Adrenal gland (tissue), 9 donors: ENCODE measurements at regions not wholly inside any gene's neighbourhood (a gene's known extent, or its start where the extent isn't known, plus 50 kb on each side); places are given as distances from the start of the nearest gene placed in this dataset.

Experiments
- DNase-seq, 7 donors: peaks; one replicate each; pipeline ENCODE4 v3.0.0-alpha.2; 2019 to 2020
- H3K27ac ChIP-seq, 5 donors: fragments of 200-600 bp; sonication (generic) in 4 of 5; 1 replicate in 3 of 5; 2 replicates in 2 of 5; pipeline versions ENCODE4 v1.5.1 to v1.8.0; 2016 to 2020; ENCODE audit warnings: mild to moderate bottlenecking in 1 of 5
- H3K27me3 ChIP-seq: fragments of 200-600 bp; 2 replicates; pipeline ENCODE4 v1.8.0; 2021
- H3K36me3 ChIP-seq, 2 donors: fragments of 200-600 bp; replicated peaks in 1 of 2; 1 replicate in 1 of 2; 2 replicates in 1 of 2; pipeline versions ENCODE4 v1.5.1 to v1.8.0; 2018 to 2022
- H3K4me1 ChIP-seq, 2 donors: fragments of 200-600 bp; replicated peaks in 1 of 2; 1 replicate in 1 of 2; 2 replicates in 1 of 2; pipeline versions ENCODE4 v1.5.1 to v1.8.0; 2018 to 2021
- H3K4me3 ChIP-seq, 4 donors: fragments of 200-600 bp; sonication (generic) in 3 of 4; one replicate each; pipeline ENCODE4 v1.5.1; 2016 to 2018
- H3K9me3 ChIP-seq, 3 donors: fragments of 200-600 bp; sonication (generic) in 1 of 3; replicated peaks in 1 of 3; 1 replicate in 2 of 3; 2 replicates in 1 of 3; pipeline versions ENCODE4 v1.5.1 to v1.8.0; 2016 to 2021
- CTCF ChIP-seq, 6 experiments: fragments of 450-650 bp in 4 of 6; fragments of 200-600 bp in 2 of 6; sonication (generic) in 1 of 6; IDR thresholded peaks; 1 replicate in 5 of 6; 2 replicates in 1 of 6; pipeline versions ENCODE4 v1.5.1 to v1.8.0; 2016 to 2021; ENCODE audit warnings: antibody characterized with exemption in 6 of 6, mild to moderate bottlenecking in 2 of 6, moderate library complexity in 1 of 6
- POLR2A ChIP-seq, 2 donors: fragments of 450-650 bp; IDR thresholded peaks; one replicate each; pipeline ENCODE4 v1.6.1; 2017; ENCODE audit warnings: antibody characterized with exemption in 2 of 2, mild to moderate bottlenecking in 2 of 2, moderate library complexity in 1 of 2
- WGBS, 4 donors: extraction: QIAGEN DNeasy Blood & Tissue Kit in 2 of 4; methylation state at CpG; one replicate each; pipeline versions ENCODE4 v1.1.5 to v1.1.7; 2013 to 2017; 5-methylcytosine and 5-hydroxymethylcytosine counted together
- intact Hi-C, 2 donors: fragments of 100-400 bp; cut with DNase I; formaldehyde crosslinking; loops; one replicate each; pipeline versions ENCODE4 v1.14.1 to v1.15.0; 2022 to 2023
- donor health status: healthy with polysubstance abuse.
- donor health status: Bipolar disorder and iron deficiency.
- donor health status: DM: yes; HTN: yes; CAD: no.
- donor health status: DM: no; HTN: no; CAD: no.
- donor health status: DM: no; HTN: no; CAD: no.

GRCh38 chr4:177791188-177791587 lies 349.0 kb upstream of the AGA start:
- Histone ChIP-seq H3K36me3 (no peaks in the 10 kb centered on the region), H3K4me3 (no peak overlapping the region), H3K9me3 (no peaks in the 10 kb centered on the region), H3K4me1 (no peaks in the 10 kb centered on the region), H3K27ac (no peak overlapping the region), H3K27me3 (no peaks in the 10 kb centered on the region)
- no peak for DNase-seq
- intact Hi-C loops = no loop called here
- TF ChIP-seq CTCF (IDR thresholded peaks at IDR 0.05) = no peak
- TF ChIP-seq POLR2A (IDR thresholded peaks at IDR 0.05) = no peak
- 72 to 79% (median 74%) methylated on average over 4 of the region's 4 CpGs for WGBS, 4 donors

GRCh38 chr4:177796841-177797240 lies 354.6 kb upstream of the AGA start:
- no peaks in the 10 kb centered on the region for H3K36me3 ChIP-seq
- no peak for TF ChIP-seq CTCF (IDR thresholded peaks at IDR 0.05)
- TF ChIP-seq POLR2A (IDR thresholded peaks at IDR 0.05) = no peak
- no peaks in the 10 kb centered on the region for H3K27me3 ChIP-seq
- DNase-seq = no peak
- 45 to 53% (median 50%) methylated on average over 5 of the region's 5 CpGs for WGBS, 4 donors
- intact Hi-C loops = no loop called here
- no peaks in the 10 kb centered on the region for H3K4me1 ChIP-seq
- H3K27ac ChIP-seq = no peak overlapping the region
- no peaks in the 10 kb centered on the region for H3K9me3 ChIP-seq
- H3K4me3 ChIP-seq = no peak overlapping the region

GRCh38 chr4:177798161-177798560 lies 355.9 kb upstream of the AGA start:
- Histone ChIP-seq H3K27ac (no peak overlapping the region), H3K4me3 (no peak overlapping the region), H3K27me3 (no peaks in the 10 kb centered on the region), H3K36me3 (no peaks in the 10 kb centered on the region), H3K9me3 (no peaks in the 10 kb centered on the region), H3K4me1 (no peaks in the 10 kb centered on the region)
- no peak for DNase-seq
- 0 to 80% (median 50%) methylated on average over 1 of the region's 1 CpG for WGBS, 4 donors
- TF ChIP-seq CTCF (IDR thresholded peaks at IDR 0.05) (no peak), POLR2A (IDR thresholded peaks at IDR 0.05) (no peak)
- intact Hi-C loops = no loop called here

GRCh38 chr4:177802162-177802561 lies 359.9 kb upstream of the AGA start:
- intact Hi-C loops = no loop called here
- DNase-seq = no peak
- no peak overlapping the region for H3K4me3 ChIP-seq
- 14 to 24% (median 16%) methylated on average over 1 of the region's 1 CpG for WGBS, 4 donors
- no peaks in the 10 kb centered on the region for H3K36me3 ChIP-seq
- H3K27me3 ChIP-seq = no peaks in the 10 kb centered on the region
- TF ChIP-seq POLR2A (IDR thresholded peaks at IDR 0.05) = no peak
- TF ChIP-seq CTCF (IDR thresholded peaks at IDR 0.05) = no peak
- H3K4me1 ChIP-seq = no peaks in the 10 kb centered on the region
- H3K27ac ChIP-seq = no peak overlapping the region
- H3K9me3 ChIP-seq = no peaks in the 10 kb centered on the region
